Panc1 (cell line): ENCODE measurements at regions not wholly inside any gene's neighbourhood (a gene's known extent, or its start where the extent isn't known, plus 50 kb on each side); places are given as distances from the start of the nearest gene placed in this dataset.

Source experiments
- ATAC-seq: fragments of 200-7000 bp; cut with Tn5 transposase; 2 replicates; pipeline ENCODE4 v1.9.1; 2020; ENCODE audit warnings: mild to moderate bottlenecking, moderate library complexity
- BruUV-seq: library from RNA; stranded (reverse); fragments of 400-500 nt; replicated peaks from 2 replicates; lab custom pipeline; 2021; lab: Mats Ljungman, UMichigan
- CTCF ChIA-PET: fragments of 300-600 bp; sonication (Branson Sonifier 250); formaldehyde crosslinking; loops from one replicate; lab custom pipeline; 2022; ENCODE audit warnings: antibody characterized with exemption; lab: Charles Lee
- POLR2A ChIA-PET: fragments of 300-600 bp; sonication (Branson Sonifier 250); formaldehyde crosslinking; loops from one replicate; lab custom pipeline; 2022; ENCODE audit warnings: antibody characterized with exemption; lab: Charles Lee
- DNase-seq: peaks from one replicate; pipeline ENCODE4 v3.0.0-alpha.2; 2010; ENCODE audit warnings: low read depth, low spot score
- H3K27ac ChIP-seq: 2 replicates; pipeline ENCODE4 v1.5.1; 2011; ENCODE audit warnings: mild to moderate bottlenecking, low read length, inconsistent platforms
- H3K27me3 ChIP-seq: fragments of 200-500 bp; sonication (Bioruptor generic); 2 replicates; pipeline ENCODE4 v1.6.0; 2014; ENCODE audit warnings: low read length, inconsistent platforms; ENCODE audit not compliant: control insufficient read depth, insufficient read depth
- H3K36me3 ChIP-seq: fragments of 200-500 bp; sonication (Bioruptor generic); 2 replicates; pipeline ENCODE4 v1.5.1; 2014; ENCODE audit warnings: inconsistent platforms, mild to moderate bottlenecking, low read length, moderate library complexity; ENCODE audit not compliant: control insufficient read depth, insufficient read depth
- H3K4me1 ChIP-seq: 2 replicates; pipeline ENCODE4 v1.5.1; 2011; ENCODE audit warnings: inconsistent platforms, mild to moderate bottlenecking, low read length, moderate library complexity; ENCODE audit not compliant: control insufficient read depth, insufficient read depth
- H3K4me3 ChIP-seq, 2 experiments: 2 replicates each; pipeline ENCODE4 v1.5.1; 2011 to 2012; ENCODE audit warnings: low read depth in 2 of 2, low read length in 2 of 2, mild to moderate bottlenecking in 2 of 2, inconsistent platforms in 1 of 2, moderate library complexity in 1 of 2
- H3K9me3 ChIP-seq: fragments of 200-500 bp; sonication (Bioruptor generic); 2 replicates; pipeline ENCODE4 v1.5.1; 2014; ENCODE audit warnings: low read depth, mild to moderate bottlenecking, inconsistent platforms, low read length, moderate library complexity; ENCODE audit not compliant: control insufficient read depth, insufficient read depth
- POLR2AphosphoS5 ChIP-seq: IDR thresholded peaks from 2 replicates; pipeline ENCODE4 v1.6.1; 2012; ENCODE audit warnings: mild to moderate bottlenecking, low read depth, low read length, moderate library complexity
- SIN3A ChIP-seq: IDR thresholded peaks from 2 replicates; pipeline ENCODE4 v1.6.1; 2012; ENCODE audit warnings: low read depth, mild to moderate bottlenecking, low read length, moderate library complexity, borderline replicate concordance; ENCODE audit not compliant: insufficient read depth
- TCF7L2 ChIP-seq: IDR thresholded peaks from 2 replicates; pipeline ENCODE4 v1.6.1; 2011; ENCODE audit warnings: mild to moderate bottlenecking, low read depth, low read length, inconsistent platforms
- in situ Hi-C: cut with HindIII; loops from 2 replicates; pipeline ENCODE4 v1.10.0; 2016; ENCODE audit warnings: low sequenced_read_pairs, low pct_unique_long_range_greater_than_20kb
- intact Hi-C: fragments of 100-400 bp; cut with micrococcal nuclease; formaldehyde crosslinking; loops from one replicate; pipeline ENCODE4 v1.10.0; 2022; ENCODE audit not compliant: unreplicated experiment
- TF ChIP-seq, protein P1 (sequence below): fragments of 450-650 bp; IDR thresholded peaks from 2 replicates; pipeline ENCODE4 v1.5.1; 2017; ENCODE audit warnings: mild to moderate bottlenecking
- TF ChIP-seq, protein P2 (sequence below), 2 experiments: IDR thresholded peaks; 2 replicates each; pipeline ENCODE4 v1.6.1; 2011 to 2012; ENCODE audit warnings: low read depth in 2 of 2, control low read depth in 1 of 2, low read length in 1 of 2, mild to moderate bottlenecking in 1 of 2, moderate library complexity in 1 of 2; ENCODE audit not compliant: insufficient read depth in 1 of 2

DNA sequence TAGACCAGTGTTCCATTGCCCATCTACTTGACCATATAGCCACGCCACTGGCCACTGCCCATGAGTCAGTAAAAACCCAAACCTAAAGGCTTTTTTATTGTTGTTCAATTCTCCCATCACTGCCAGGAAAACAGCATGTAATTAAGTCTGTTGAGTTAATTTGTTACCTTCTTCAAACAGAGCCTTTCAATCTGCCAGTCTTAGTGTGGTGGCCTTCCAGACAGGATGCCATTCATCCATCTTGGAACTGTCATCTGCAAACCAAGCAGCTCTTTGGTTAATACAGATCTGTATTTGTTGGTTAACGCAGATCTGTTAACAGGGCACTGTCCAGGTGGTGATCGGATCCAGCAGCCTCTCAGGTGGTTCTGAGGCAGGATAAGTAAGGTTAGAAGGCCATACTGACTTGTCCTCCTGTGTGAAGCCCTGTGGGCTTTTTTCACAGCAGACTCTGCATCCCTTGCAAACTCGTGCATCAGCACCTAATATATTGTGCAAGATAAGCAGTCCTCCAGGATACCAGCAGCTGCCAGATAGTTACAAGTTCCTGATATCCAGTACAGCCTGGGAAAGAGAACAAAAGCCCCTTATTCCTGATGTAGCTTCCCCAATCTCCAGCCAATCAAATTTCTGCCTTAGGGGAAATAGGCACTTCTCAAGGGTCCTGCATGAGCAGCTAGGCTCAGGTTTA, 59.1 kb upstream of the DHRS4 start:
- Histone ChIP-seq H3K9me3 (no peaks in the 10 kb centered on the region), H3K36me3 (no peaks in the 10 kb centered on the region), H3K4me3 (no peak overlapping the region), H3K4me1 (no peaks in the 10 kb centered on the region), H3K27ac (no peak overlapping the region), H3K27me3 (no peaks in the 10 kb centered on the region)
- in situ Hi-C loops = no loop called here
- CTCF ChIA-PET = no interaction called here
- DNase-seq = no peak
- POLR2A ChIA-PET = no interaction called here
- intact Hi-C loops = no loop called here
- BruUV-seq = no TSS peak
- no peak for ATAC-seq
- TF ChIP-seq TCF7L2 = no peak
- no peak for TF ChIP-seq POLR2AphosphoS5
- TF ChIP-seq, protein P1, sequence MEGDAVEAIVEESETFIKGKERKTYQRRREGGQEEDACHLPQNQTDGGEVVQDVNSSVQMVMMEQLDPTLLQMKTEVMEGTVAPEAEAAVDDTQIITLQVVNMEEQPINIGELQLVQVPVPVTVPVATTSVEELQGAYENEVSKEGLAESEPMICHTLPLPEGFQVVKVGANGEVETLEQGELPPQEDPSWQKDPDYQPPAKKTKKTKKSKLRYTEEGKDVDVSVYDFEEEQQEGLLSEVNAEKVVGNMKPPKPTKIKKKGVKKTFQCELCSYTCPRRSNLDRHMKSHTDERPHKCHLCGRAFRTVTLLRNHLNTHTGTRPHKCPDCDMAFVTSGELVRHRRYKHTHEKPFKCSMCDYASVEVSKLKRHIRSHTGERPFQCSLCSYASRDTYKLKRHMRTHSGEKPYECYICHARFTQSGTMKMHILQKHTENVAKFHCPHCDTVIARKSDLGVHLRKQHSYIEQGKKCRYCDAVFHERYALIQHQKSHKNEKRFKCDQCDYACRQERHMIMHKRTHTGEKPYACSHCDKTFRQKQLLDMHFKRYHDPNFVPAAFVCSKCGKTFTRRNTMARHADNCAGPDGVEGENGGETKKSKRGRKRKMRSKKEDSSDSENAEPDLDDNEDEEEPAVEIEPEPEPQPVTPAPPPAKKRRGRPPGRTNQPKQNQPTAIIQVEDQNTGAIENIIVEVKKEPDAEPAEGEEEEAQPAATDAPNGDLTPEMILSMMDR = no peak
- TF ChIP-seq SIN3A = no peak

DNA sequence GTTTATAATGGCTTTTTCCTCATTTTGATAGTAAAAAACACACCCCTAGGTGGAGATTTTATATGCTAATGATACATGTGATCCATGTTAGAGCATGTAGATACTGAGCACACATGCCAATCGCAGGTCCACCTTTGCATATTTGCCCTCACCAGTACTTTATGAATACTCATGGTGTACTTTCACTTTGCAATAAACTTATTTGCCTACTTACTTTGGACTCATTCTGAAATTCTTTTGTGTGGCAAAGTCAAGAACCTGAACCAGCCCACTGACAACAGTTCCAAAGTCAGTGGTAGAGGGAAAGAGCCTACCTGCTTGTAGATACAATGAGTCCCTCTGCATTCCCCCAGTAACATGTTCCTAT, 58.5 kb upstream of the DHRS4 start:
- BruUV-seq = no TSS peak
- TF ChIP-seq SIN3A (no peak), POLR2AphosphoS5 (no peak), TCF7L2 (no peak)
- TF ChIP-seq, protein P2, sequence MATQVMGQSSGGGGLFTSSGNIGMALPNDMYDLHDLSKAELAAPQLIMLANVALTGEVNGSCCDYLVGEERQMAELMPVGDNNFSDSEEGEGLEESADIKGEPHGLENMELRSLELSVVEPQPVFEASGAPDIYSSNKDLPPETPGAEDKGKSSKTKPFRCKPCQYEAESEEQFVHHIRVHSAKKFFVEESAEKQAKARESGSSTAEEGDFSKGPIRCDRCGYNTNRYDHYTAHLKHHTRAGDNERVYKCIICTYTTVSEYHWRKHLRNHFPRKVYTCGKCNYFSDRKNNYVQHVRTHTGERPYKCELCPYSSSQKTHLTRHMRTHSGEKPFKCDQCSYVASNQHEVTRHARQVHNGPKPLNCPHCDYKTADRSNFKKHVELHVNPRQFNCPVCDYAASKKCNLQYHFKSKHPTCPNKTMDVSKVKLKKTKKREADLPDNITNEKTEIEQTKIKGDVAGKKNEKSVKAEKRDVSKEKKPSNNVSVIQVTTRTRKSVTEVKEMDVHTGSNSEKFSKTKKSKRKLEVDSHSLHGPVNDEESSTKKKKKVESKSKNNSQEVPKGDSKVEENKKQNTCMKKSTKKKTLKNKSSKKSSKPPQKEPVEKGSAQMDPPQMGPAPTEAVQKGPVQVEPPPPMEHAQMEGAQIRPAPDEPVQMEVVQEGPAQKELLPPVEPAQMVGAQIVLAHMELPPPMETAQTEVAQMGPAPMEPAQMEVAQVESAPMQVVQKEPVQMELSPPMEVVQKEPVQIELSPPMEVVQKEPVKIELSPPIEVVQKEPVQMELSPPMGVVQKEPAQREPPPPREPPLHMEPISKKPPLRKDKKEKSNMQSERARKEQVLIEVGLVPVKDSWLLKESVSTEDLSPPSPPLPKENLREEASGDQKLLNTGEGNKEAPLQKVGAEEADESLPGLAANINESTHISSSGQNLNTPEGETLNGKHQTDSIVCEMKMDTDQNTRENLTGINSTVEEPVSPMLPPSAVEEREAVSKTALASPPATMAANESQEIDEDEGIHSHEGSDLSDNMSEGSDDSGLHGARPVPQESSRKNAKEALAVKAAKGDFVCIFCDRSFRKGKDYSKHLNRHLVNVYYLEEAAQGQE (IDR thresholded peaks at IDR 0.05; ENCODE audit: insufficient read depth in 1 of 2, low read depth in 2 of 2, low read length in 1 of 2) = no peak
- TF ChIP-seq, protein P1 = no peak
- Histone ChIP-seq H3K4me1 (no peaks in the 10 kb centered on the region), H3K4me3 (no peak overlapping the region), H3K27ac (no peak overlapping the region), H3K9me3 (no peaks in the 10 kb centered on the region), H3K27me3 (no peaks in the 10 kb centered on the region), H3K36me3 (no peaks in the 10 kb centered on the region)
- DNase-seq = no peak
- CTCF ChIA-PET = no interaction called here
- POLR2A ChIA-PET = no interaction called here
- no peak for ATAC-seq
- intact Hi-C loops (no loop called here), in situ Hi-C loops (no loop called here)
